ENCODE measurements at regions not wholly inside any gene's neighbourhood (a gene's known extent, or its start where the extent isn't known, plus 50 kb on each side); places are given as distances from the start of the nearest gene placed in this dataset.

GRCh38 chr14:38716926-38717325, 386.1 kb downstream of the SEC23A start:
- H4K20me1 ChIP-seq (ENCODE audit: insufficient read depth, low read length): no peaks in the 10 kb centered on the region
- no peak overlapping the region for H2AFZ ChIP-seq (ENCODE audit: low read depth, low read length)
- no peaks in the 10 kb centered on the region for H3K36me3 ChIP-seq (replicated peaks; ENCODE audit: low read depth, low read length)
- H3K4me2 ChIP-seq (ENCODE audit: low read length): no peak overlapping the region
- no peak overlapping the region for H3K9ac ChIP-seq (ENCODE audit: low read length)
- H3K4me1 ChIP-seq (ENCODE audit: low read length): no peaks in the 10 kb centered on the region
- no peaks in the 10 kb centered on the region for H3K9me3 ChIP-seq (ENCODE audit: insufficient read depth, low read length)
- TF ChIP-seq CTCF (IDR thresholded peaks at IDR 0.05; ENCODE audit: low read depth, low read length) (no peak), EZH2phosphoT487 (IDR thresholded peaks at IDR 0.05; ENCODE audit: low read depth) (no peak)
- no peak overlapping the region for H3K27ac ChIP-seq (ENCODE audit: low read length)
- no peaks in the 10 kb centered on the region for H3K79me2 ChIP-seq (ENCODE audit: low read length)
- no peaks in the 10 kb centered on the region for H3K27me3 ChIP-seq (ENCODE audit: low read depth, low read length)
- H3K4me3 ChIP-seq (ENCODE audit: low read length): no peak overlapping the region

- Histone ChIP-seq H3K9ac (ENCODE audit: low read length) (no peak overlapping the region), H3K4me1 (ENCODE audit: low read length) (no peaks in the 10 kb centered on the region), H3K9me3 (ENCODE audit: insufficient read depth, low read length) (no peaks in the 10 kb centered on the region), H3K4me2 (ENCODE audit: low read length) (no peak overlapping the region), H3K27ac (ENCODE audit: low read length) (no peak overlapping the region), H4K20me1 (ENCODE audit: insufficient read depth, low read length) (no peaks in the 10 kb centered on the region), H3K79me2 (ENCODE audit: low read length) (no peaks in the 10 kb centered on the region), H3K27me3 (ENCODE audit: low read depth, low read length) (no peaks in the 10 kb centered on the region), H3K36me3 (replicated peaks; ENCODE audit: low read depth, low read length) (no peaks in the 10 kb centered on the region), H2AFZ (ENCODE audit: low read depth, low read length) (no peak overlapping the region), H3K4me3 (ENCODE audit: low read length) (no peak overlapping the region)
- TF ChIP-seq EZH2phosphoT487 (IDR thresholded peaks at IDR 0.05; ENCODE audit: low read depth) (no peak), CTCF (IDR thresholded peaks at IDR 0.05; ENCODE audit: low read depth, low read length) (no peak)
Observed at GRCh38 chr14:38710881-38711280, 392.2 kb downstream of the SEC23A start.

- no peak overlapping the region for H3K27ac ChIP-seq (ENCODE audit: low read length)
- H3K9me3 ChIP-seq (ENCODE audit: insufficient read depth, low read length): no peaks in the 10 kb centered on the region
- TF ChIP-seq EZH2phosphoT487 (IDR thresholded peaks at IDR 0.05; ENCODE audit: low read depth): no peak
- no peak for TF ChIP-seq CTCF (IDR thresholded peaks at IDR 0.05; ENCODE audit: low read depth, low read length)
- no peaks in the 10 kb centered on the region for H3K79me2 ChIP-seq (ENCODE audit: low read length)
- no peak overlapping the region for H3K4me3 ChIP-seq (ENCODE audit: low read length)
- no peaks in the 10 kb centered on the region for H4K20me1 ChIP-seq (ENCODE audit: insufficient read depth, low read length)
- no peaks in the 10 kb centered on the region for H3K4me1 ChIP-seq (ENCODE audit: low read length)
- H3K27me3 ChIP-seq (ENCODE audit: low read depth, low read length): no peaks in the 10 kb centered on the region
- H3K36me3 ChIP-seq (replicated peaks; ENCODE audit: low read depth, low read length): no peaks in the 10 kb centered on the region
- no peak overlapping the region for H2AFZ ChIP-seq (ENCODE audit: low read depth, low read length)
- H3K4me2 ChIP-seq (ENCODE audit: low read length): no peak overlapping the region
- no peak overlapping the region for H3K9ac ChIP-seq (ENCODE audit: low read length)
Observed at GRCh38 chr14:38710196-38710595, 392.8 kb downstream of the SEC23A start.

GRCh38 chr14:38705220-38705619, 397.8 kb downstream of the SEC23A start:
- Histone ChIP-seq H3K4me1 (ENCODE audit: low read length) (no peaks in the 10 kb centered on the region), H2AFZ (ENCODE audit: low read depth, low read length) (no peak overlapping the region), H4K20me1 (ENCODE audit: insufficient read depth, low read length) (no peaks in the 10 kb centered on the region), H3K27me3 (ENCODE audit: low read depth, low read length) (no peaks in the 10 kb centered on the region), H3K9ac (ENCODE audit: low read length) (no peak overlapping the region), H3K4me2 (ENCODE audit: low read length) (no peak overlapping the region), H3K27ac (ENCODE audit: low read length) (no peak overlapping the region), H3K9me3 (ENCODE audit: insufficient read depth, low read length) (no peaks in the 10 kb centered on the region), H3K79me2 (ENCODE audit: low read length) (no peaks in the 10 kb centered on the region), H3K4me3 (ENCODE audit: low read length) (no peak overlapping the region), H3K36me3 (replicated peaks; ENCODE audit: low read depth, low read length) (no peaks in the 10 kb centered on the region)
- TF ChIP-seq CTCF (IDR thresholded peaks at IDR 0.05; ENCODE audit: low read depth, low read length) (no peak), EZH2phosphoT487 (IDR thresholded peaks at IDR 0.05; ENCODE audit: low read depth) (no peak)

All from OCI-LY3 (cell line).